ENCODE measurements at regions not wholly inside any gene's neighbourhood (a gene's known extent, or its start where the extent isn't known, plus 50 kb on each side); places are given as distances from the start of the nearest gene placed in this dataset.

DNA sequence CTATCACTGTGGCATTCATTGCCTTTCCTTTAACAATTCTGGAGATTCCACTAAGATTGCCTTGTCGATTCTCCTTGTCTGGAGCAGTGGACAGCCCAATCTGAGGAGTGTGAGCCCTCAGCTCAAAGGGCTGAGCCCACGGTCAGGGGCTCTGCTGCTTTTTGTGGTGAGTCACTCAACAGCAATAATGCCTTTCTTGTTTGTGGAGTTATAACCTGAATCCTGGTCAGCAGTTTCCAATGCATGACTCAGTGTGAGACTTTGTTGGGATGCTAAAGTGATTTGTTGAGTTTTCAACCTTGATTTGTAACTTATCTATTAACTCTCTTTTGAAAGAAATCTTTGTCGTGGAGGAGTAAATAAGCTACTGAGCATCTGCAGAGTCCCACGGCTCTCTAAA, 183.5 kb downstream of the TJP1 start:
- FAIRE-seq (no peak), DNase-seq (ENCODE audit: low read depth in 1 of 2, low spot score in 2 of 2) (no peak)
- Histone ChIP-seq H2AK5ac (ENCODE audit: low read depth, low read length) (no peak overlapping the region), H3K36me3 (ENCODE audit: control insufficient read depth in 2 of 4, insufficient read depth in 4 of 4, low read length in 3 of 4) (no peaks in the 10 kb centered on the region), H2BK12ac (ENCODE audit: low read depth, low read length) (no peak overlapping the region), H2BK15ac (ENCODE audit: low read length) (no peak overlapping the region), H4K8ac (ENCODE audit: extremely low read depth, insufficient read depth, low read length) (no peak overlapping the region), H3K79me2 (ENCODE audit: control insufficient read depth in 1 of 2, insufficient read depth in 2 of 2, low read length in 2 of 2) (no peaks in the 10 kb centered on the region), H3K9me3 (ENCODE audit: insufficient read depth in 2 of 2, low read depth in 1 of 2, low read length in 1 of 2) (no peaks in the 10 kb centered on the region; a peak in 1 of 4 replicates), H3K27me3 (replicated peaks in 1 of 4; ENCODE audit: control insufficient read depth in 3 of 4, extremely low read depth in 1 of 4, insufficient read depth in 3 of 4, low read length in 3 of 4) (no peaks in the 10 kb centered on the region), H2BK20ac (ENCODE audit: low read length) (no peak overlapping the region), H3K56ac (replicated peaks; ENCODE audit: insufficient read length, low read depth, low read length) (no peak overlapping the region), H3K79me1 (ENCODE audit: low read depth, low read length) (0 out of 2 replicates have a peak, but pooled peaks cover 2% of the 10 kb centered on the region), H4K20me1 (replicated peaks in 1 of 2; ENCODE audit: control insufficient read depth in 1 of 2, insufficient read depth in 2 of 2, low read length in 2 of 2) (no peaks in the 10 kb centered on the region), H4K5ac (ENCODE audit: insufficient read length, low read depth, low read length) (no peak overlapping the region), H3K4me2 (ENCODE audit: insufficient read depth in 1 of 2, low read depth in 2 of 2, low read length in 2 of 2) (no peak overlapping the region), H3K9ac (replicated peaks in 1 of 4; ENCODE audit: extremely low read depth in 1 of 4, low read depth in 3 of 4, low read length in 3 of 4) (no peak overlapping the region), H3K4me3 (ENCODE audit: extremely low read depth in 1 of 4, insufficient read depth in 2 of 4, low read depth in 3 of 4, low read length in 4 of 4) (no peak overlapping the region), H3K4me1 (replicated peaks in 1 of 4; ENCODE audit: control insufficient read depth in 3 of 4, insufficient read depth in 4 of 4, low read length in 3 of 4) (peaks cover 0 to 5% (median 0%) of the 10 kb centered on the region in 4 experiments; a peak in 2 of 7 replicates), H3K23me2 (ENCODE audit: low read depth, low read length) (no peaks in the 10 kb centered on the region), H3K18ac (ENCODE audit: extremely low read depth, low read length) (no peak overlapping the region), H2BK5ac (ENCODE audit: low read depth, low read length) (no peak overlapping the region), H3K23ac (ENCODE audit: insufficient read length) (no peak overlapping the region), H3K27ac (ENCODE audit: low read depth, low read length) (no peak overlapping the region), H4K91ac (replicated peaks; ENCODE audit: insufficient read length, low read length) (no peak overlapping the region), H3K14ac (ENCODE audit: insufficient read length) (no peak overlapping the region), H3K4ac (replicated peaks; ENCODE audit: insufficient read length, low read depth, low read length) (no peak overlapping the region), H2AFZ (ENCODE audit: low read length) (no peak overlapping the region), H2BK120ac (replicated peaks; ENCODE audit: low read depth, low read length) (no peak overlapping the region)
- WGBS, 2 experiments (ENCODE audit: extremely low coverage in 1 of 2, insufficient coverage in 1 of 2, insufficient read length in 1 of 2, insufficient replicate concordance in 2 of 2, low coverage in 1 of 2, low lambda C conversion rate in 2 of 2, missing lambda C conversion rate in 1 of 2) = 90% methylated on average over 4 of the region's 4 CpGs; no CpG with 5 or more reads in 1 of the 2 experiments
- POLR2A ChIA-PET (ENCODE audit: partially characterized antibody) = interaction anchor here (0.9 kb wide), 1 partner anchor 371 kb away, joined by 3 read pairs; no protein-coding TSS in a partner anchor
- CTCF ChIA-PET (ENCODE audit: partially characterized antibody) = interaction anchor here (1.7 to 1.9 kb wide), 2 partner anchors 12 to 15 kb away, joined by 4 to 5 read pairs; no protein-coding TSS in a partner anchor
- TF ChIP-seq TAF7 (optimal IDR thresholded peaks at IDR 0.05; ENCODE audit: borderline replicate concordance, low read depth, low read length) (no peak), CBX8 (IDR thresholded peaks at IDR 0.05; ENCODE audit: borderline replicate concordance, low read depth, low read length) (no peak), JUND (IDR thresholded peaks at IDR 0.05; ENCODE audit: low read length) (no peak), POLR2A (IDR thresholded peaks at IDR 0.05; ENCODE audit: control extremely low read depth in 1 of 2, low read depth in 2 of 2, low read length in 2 of 2) (no peak), SP2 (IDR thresholded peaks at IDR 0.05; ENCODE audit: low read length) (no peak), GTF2F1 (IDR thresholded peaks at IDR 0.05; ENCODE audit: borderline replicate concordance, low read depth, low read length) (no peak), BACH1 (IDR thresholded peaks at IDR 0.05; ENCODE audit: low read length) (no peak), CHD1 (IDR thresholded peaks at IDR 0.05; ENCODE audit: low read depth, low read length) (no peak), CEBPB (IDR thresholded peaks at IDR 0.05; ENCODE audit: low read depth, low read length) (no peak), RFX5 (IDR thresholded peaks at IDR 0.05; ENCODE audit: borderline replicate concordance, low read depth, low read length) (no peak), ZNF274 (IDR thresholded peaks at IDR 0.05; ENCODE audit: borderline replicate concordance, extremely low read depth, low read length) (no peak), EP300 (IDR thresholded peaks at IDR 0.05; ENCODE audit: borderline replicate concordance in 1 of 2, low read depth in 2 of 2, low read length in 2 of 2) (no peak), TBP (IDR thresholded peaks at IDR 0.05; ENCODE audit: low read depth, low read length) (no peak), NANOG (IDR thresholded peaks at IDR 0.05; ENCODE audit: insufficient read depth, low read depth, low read length, poor library complexity, severe bottlenecking) (no peak)
- TF ChIP-seq, protein P1, sequence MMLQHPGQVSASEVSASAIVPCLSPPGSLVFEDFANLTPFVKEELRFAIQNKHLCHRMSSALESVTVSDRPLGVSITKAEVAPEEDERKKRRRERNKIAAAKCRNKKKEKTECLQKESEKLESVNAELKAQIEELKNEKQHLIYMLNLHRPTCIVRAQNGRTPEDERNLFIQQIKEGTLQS (IDR thresholded peaks at IDR 0.05; ENCODE audit: insufficient read depth, low read depth, low read length) = no peak

Data from H1 (cell line).